Right lobe of liver (tissue), 4 donors: ENCODE measurements at regions not wholly inside any gene's neighbourhood (a gene's known extent, or its start where the extent isn't known, plus 50 kb on each side); places are given as distances from the start of the nearest gene placed in this dataset.

Source experiments
- POLR2A ChIP-seq: fragments of 450-650 bp; IDR thresholded peaks from one replicate; pipeline ENCODE4 v1.6.1; 2017; ENCODE audit warnings: antibody characterized with exemption, mild to moderate bottlenecking
- TF ChIP-seq, protein P1 (sequence below), 4 donors: fragments of 200-600 bp in 3 of 4; fragments of 450-650 bp in 1 of 4; IDR thresholded peaks; one replicate each; pipeline versions ENCODE4 v1.5.1 to v1.8.0; 2016 to 2022; ENCODE audit warnings: antibody characterized with exemption in 4 of 4, mild to moderate bottlenecking in 2 of 4
- donor health status: DM: no; HTN: no; CAD: no.
- donor health status: DM: no; HTN: no; CAD: no.
- donor health status: DM: no; HTN: yes; CAD: no.

DNA sequence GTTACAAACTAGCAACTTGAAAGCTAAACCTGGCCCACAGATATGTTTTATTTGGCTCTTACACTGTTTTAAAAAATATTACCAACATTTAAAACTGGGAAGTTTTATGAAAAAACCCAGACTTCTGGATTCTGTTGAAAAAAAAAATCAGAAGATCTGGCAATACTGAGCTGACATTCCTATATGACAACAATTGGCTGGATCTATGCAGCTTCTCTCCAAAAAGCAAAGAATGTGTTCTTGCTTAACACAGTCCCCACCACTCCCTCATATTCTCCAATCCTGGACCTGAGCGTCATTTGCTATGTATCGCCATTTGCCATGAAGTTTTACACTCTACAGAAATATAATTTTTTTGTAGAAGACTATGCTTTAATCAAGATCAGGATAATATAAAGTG, 859.6 kb downstream of the LTN1 start:
- TF ChIP-seq, protein P1, sequence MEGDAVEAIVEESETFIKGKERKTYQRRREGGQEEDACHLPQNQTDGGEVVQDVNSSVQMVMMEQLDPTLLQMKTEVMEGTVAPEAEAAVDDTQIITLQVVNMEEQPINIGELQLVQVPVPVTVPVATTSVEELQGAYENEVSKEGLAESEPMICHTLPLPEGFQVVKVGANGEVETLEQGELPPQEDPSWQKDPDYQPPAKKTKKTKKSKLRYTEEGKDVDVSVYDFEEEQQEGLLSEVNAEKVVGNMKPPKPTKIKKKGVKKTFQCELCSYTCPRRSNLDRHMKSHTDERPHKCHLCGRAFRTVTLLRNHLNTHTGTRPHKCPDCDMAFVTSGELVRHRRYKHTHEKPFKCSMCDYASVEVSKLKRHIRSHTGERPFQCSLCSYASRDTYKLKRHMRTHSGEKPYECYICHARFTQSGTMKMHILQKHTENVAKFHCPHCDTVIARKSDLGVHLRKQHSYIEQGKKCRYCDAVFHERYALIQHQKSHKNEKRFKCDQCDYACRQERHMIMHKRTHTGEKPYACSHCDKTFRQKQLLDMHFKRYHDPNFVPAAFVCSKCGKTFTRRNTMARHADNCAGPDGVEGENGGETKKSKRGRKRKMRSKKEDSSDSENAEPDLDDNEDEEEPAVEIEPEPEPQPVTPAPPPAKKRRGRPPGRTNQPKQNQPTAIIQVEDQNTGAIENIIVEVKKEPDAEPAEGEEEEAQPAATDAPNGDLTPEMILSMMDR (IDR thresholded peaks at IDR 0.05): no peak
- no peak for TF ChIP-seq POLR2A
